ELF-1 (cell line): ENCODE measurements at regions not wholly inside any gene's neighbourhood (a gene's known extent, or its start where the extent isn't known, plus 50 kb on each side); places are given as distances from the start of the nearest gene placed in this dataset.

ENCODE experiments used
- DNase-seq: peaks from one replicate; pipeline ENCODE4 v3.0.0-alpha.2; 2016; ENCODE audit warnings: low read depth, low spot score

DNA sequence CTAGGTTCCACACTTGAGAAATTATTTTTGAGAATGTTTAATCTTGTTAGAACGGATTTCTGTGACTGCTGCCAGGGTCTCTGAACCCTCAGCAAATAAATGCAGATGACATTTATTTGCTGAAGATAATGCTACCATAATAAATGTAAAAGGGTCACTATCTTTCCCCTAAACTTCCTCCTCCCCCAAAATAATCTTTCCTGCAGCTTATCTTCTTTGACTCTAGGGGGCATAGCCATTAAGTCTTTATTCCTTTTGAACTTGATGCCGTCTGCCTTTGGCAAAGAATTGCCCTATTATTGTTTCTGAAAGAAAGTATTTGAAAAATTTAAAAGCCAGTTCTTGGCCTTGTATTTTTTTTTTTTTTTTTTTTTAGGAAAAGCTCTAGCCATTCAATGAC lies 63.6 kb upstream of the ACSL3 start:
- DNase-seq, result no peak

- no peak for DNase-seq
Measured at GRCh38 chr2:222797871-222798270, 63.0 kb upstream of the ACSL3 start.

DNA sequence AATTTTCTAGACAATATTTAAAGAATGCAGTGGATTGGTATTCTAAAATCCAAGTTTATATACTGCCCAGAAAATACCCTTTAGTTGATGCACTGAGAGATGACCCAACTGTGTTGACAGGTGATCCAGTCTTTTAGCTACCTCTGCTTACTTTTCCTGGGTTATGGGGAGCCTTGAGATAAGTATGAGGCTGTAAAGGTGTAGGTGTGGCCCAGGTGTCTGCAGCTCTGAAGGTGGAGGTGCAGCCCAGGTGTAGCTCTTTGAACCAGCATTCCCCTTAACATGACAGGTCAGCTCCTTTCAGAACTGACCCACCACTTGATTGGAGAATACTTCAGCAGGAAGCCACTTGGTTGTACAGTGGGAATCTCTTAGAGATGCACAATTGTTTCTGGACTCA lies 62.3 kb upstream of the ACSL3 start:
- no peak for DNase-seq

DNA sequence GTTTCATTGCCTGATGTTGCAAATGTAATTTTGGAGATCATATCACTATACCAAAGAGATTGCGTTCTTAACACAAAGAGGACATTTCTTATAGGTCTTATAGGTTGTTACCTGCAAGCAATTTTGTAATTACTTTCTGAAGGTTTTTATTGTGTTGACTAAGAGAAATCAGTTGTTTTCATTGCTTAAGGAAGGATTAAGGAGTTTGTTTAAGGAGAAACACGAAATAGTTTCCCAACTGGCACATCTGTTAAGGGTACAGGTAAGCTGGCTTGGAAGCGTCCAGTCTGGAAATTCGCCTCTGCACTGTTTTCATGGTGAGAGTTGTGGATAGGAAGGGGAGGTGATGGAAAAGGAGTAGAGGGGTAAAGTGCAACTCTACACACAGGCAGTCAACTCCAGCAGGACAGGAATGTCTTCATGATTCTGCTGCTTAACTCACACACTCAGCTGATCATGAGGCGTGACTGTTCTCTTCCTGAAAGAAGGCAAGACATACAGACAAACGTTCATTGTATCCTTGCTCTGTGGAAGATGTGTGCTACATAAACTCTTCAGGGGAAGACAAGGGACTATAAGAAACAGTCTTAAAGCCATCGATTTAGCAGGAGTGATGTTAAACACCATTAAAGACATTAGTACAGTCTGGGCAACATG lies 61.4 kb upstream of the ACSL3 start:
- DNase-seq, result no peak

- DNase-seq, result no peak
Measured at GRCh38 chr2:222802514-222803196, 58.2 kb upstream of the ACSL3 start.

- no peak for DNase-seq
Measured at GRCh38 chr2:222804351-222804750, 56.5 kb upstream of the ACSL3 start.

GRCh38 chr2:222805591-222806304 lies 55.1 kb upstream of the ACSL3 start:
- DNase-seq, result no peak

GRCh38 chr2:222806526-222807137 lies 54.2 kb upstream of the ACSL3 start:
- no peak for DNase-seq

- DNase-seq, result no peak
Measured at GRCh38 chr2:222807431-222807830, 53.4 kb upstream of the ACSL3 start.

- DNase-seq, result no peak
Measured at GRCh38 chr2:222809582-222809981, 51.3 kb upstream of the ACSL3 start.

DNA sequence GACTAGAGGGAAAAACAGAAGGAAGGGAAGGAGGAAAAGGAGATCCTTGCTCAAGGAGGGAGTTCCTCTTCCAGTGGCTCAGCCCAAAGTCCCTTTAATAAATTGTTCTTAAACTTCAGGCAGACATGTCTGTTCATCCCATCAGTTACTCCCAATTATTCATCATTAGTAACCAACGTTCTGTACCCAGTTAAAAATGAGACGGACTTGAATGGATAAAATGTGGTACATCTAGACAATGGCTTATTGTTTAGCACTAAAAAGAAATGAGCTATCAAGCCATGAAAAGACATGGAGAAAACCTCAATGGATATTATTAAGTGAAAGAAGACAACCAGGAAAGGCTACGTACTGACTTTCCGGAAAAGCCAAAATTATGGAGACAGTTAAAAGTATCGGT lies 50.8 kb upstream of the ACSL3 start:
- no peak for DNase-seq
